ENCODE measurements at regions not wholly inside any gene's neighbourhood (a gene's known extent, or its start where the extent isn't known, plus 50 kb on each side); places are given as distances from the start of the nearest gene placed in this dataset.

GRCh38 chr6:121499666-121500065 lies 64.2 kb downstream of the GJA1 start:
- in situ Hi-C loops (cut with HindIII; ENCODE audit: extremely low pct_ligation_motif_present, low pct_unique_long_range_greater_than_20kb), result no loop called here
- intact Hi-C loops (cut with micrococcal nuclease; ENCODE audit: unreplicated experiment), result no loop called here
- FAIRE-seq (no peak), ATAC-seq (no peak), DNase-seq (ENCODE audit: low spot score) (no peak)
- ChIA-PET POLR2A (no interaction called here), CTCF (ENCODE audit: low intra/inter-chr PET ratio, low total read pairs) (no interaction called here)
- Histone ChIP-seq H3K9ac (ENCODE audit: insufficient read depth, low read depth, low read length) (no peak overlapping the region), H3K27ac (ENCODE audit: extremely low read length, insufficient read depth, low read length) (no peak overlapping the region), H3K27me3 (ENCODE audit: control insufficient read depth in 1 of 2, insufficient read depth in 2 of 2, low read length in 2 of 2) (no peaks in the 10 kb centered on the region), H3K79me2 (ENCODE audit: insufficient read depth, low read length) (no peaks in the 10 kb centered on the region), H4K20me1 (ENCODE audit: insufficient read depth, low read length) (no peaks in the 10 kb centered on the region), H3K4me1 (ENCODE audit: insufficient read depth, low read length) (no peaks in the 10 kb centered on the region), H3K36me3 (replicated peaks in 1 of 2; ENCODE audit: control insufficient read depth in 1 of 2, insufficient read depth in 2 of 2, low read length in 2 of 2) (no peaks in the 10 kb centered on the region), H3K4me3 (replicated peaks in 1 of 3; ENCODE audit: insufficient read depth in 1 of 3, low read depth in 2 of 3, low read length in 3 of 3) (no peak overlapping the region), H3K4me2 (ENCODE audit: low read depth, low read length) (no peak overlapping the region), H2AFZ (ENCODE audit: low read length) (no peak overlapping the region), H3K9me3 (ENCODE audit: low read length) (no peaks in the 10 kb centered on the region)
- WGBS (ENCODE audit: low lambda C conversion rate), result 9% methylated on average over 2 of the region's 2 CpGs
- BruUV-seq (replicated peaks), result no TSS peak
- TF ChIP-seq, protein P1, sequence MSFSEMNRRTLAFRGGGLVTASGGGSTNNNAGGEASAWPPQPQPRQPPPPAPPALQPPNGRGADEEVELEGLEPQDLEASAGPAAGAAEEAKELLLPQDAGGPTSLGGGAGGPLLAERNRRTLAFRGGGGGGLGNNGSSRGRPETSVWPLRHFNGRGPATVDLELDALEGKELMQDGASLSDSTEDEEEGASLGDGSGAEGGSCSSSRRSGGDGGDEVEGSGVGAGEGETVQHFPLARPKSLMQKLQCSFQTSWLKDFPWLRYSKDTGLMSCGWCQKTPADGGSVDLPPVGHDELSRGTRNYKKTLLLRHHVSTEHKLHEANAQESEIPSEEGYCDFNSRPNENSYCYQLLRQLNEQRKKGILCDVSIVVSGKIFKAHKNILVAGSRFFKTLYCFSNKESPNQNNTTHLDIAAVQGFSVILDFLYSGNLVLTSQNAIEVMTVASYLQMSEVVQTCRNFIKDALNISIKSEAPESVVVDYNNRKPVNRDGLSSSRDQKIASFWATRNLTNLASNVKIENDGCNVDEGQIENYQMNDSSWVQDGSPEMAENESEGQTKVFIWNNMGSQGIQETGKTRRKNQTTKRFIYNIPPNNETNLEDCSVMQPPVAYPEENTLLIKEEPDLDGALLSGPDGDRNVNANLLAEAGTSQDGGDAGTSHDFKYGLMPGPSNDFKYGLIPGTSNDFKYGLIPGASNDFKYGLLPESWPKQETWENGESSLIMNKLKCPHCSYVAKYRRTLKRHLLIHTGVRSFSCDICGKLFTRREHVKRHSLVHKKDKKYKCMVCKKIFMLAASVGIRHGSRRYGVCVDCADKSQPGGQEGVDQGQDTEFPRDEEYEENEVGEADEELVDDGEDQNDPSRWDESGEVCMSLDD (CRISPR knock-in tag; IDR thresholded peaks at IDR 0.05; ENCODE audit: borderline replicate concordance), result no peak
- TF ChIP-seq SNRNP70 (IDR thresholded peaks at IDR 0.05; ENCODE audit: low read depth, low read length) (no peak), CREB1 (IDR thresholded peaks at IDR 0.05) (no peak), CREB1 (CRISPR knock-in tag; IDR thresholded peaks at IDR 0.05) (no peak), ZNF776 (CRISPR knock-in tag; IDR thresholded peaks at IDR 0.05) (no peak), ZNF513 (CRISPR knock-in tag; conservative IDR thresholded peaks at IDR 0.05) (no peak), PHF21A (CRISPR knock-in tag; IDR thresholded peaks at IDR 0.05) (no peak), IRX3 (CRISPR knock-in tag; IDR thresholded peaks at IDR 0.05; ENCODE audit: borderline replicate concordance, low read depth) (no peak), SKIL (CRISPR knock-in tag; IDR thresholded peaks at IDR 0.05; ENCODE audit: borderline replicate concordance) (no peak), ZNF639 (CRISPR knock-in tag; conservative IDR thresholded peaks at IDR 0.05) (no peak), NCOR1 (IDR thresholded peaks at IDR 0.05; ENCODE audit: borderline replicate concordance, low read length) (no peak), GZF1 (CRISPR knock-in tag; IDR thresholded peaks at IDR 0.05) (no peak)
- TF ChIP-seq, protein P2, sequence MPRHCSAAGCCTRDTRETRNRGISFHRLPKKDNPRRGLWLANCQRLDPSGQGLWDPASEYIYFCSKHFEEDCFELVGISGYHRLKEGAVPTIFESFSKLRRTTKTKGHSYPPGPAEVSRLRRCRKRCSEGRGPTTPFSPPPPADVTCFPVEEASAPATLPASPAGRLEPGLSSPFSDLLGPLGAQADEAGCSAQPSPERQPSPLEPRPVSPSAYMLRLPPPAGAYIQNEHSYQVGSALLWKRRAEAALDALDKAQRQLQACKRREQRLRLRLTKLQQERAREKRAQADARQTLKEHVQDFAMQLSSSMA (CRISPR knock-in tag; IDR thresholded peaks at IDR 0.05), result no peak
- TF ChIP-seq, protein P3, sequence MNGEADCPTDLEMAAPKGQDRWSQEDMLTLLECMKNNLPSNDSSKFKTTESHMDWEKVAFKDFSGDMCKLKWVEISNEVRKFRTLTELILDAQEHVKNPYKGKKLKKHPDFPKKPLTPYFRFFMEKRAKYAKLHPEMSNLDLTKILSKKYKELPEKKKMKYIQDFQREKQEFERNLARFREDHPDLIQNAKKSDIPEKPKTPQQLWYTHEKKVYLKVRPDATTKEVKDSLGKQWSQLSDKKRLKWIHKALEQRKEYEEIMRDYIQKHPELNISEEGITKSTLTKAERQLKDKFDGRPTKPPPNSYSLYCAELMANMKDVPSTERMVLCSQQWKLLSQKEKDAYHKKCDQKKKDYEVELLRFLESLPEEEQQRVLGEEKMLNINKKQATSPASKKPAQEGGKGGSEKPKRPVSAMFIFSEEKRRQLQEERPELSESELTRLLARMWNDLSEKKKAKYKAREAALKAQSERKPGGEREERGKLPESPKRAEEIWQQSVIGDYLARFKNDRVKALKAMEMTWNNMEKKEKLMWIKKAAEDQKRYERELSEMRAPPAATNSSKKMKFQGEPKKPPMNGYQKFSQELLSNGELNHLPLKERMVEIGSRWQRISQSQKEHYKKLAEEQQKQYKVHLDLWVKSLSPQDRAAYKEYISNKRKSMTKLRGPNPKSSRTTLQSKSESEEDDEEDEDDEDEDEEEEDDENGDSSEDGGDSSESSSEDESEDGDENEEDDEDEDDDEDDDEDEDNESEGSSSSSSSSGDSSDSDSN (CRISPR knock-in tag; IDR thresholded peaks at IDR 0.05), result no peak
